Stimulated activated CD4-positive, alpha-beta T cell treated with anti-CD3 and anti-CD28 coated beads, Interleukin-1b, Interleukin-23, amount 100 ng/mL, for 48 hours (primary cell): ENCODE measurements at regions not wholly inside any gene's neighbourhood (a gene's known extent, or its start where the extent isn't known, plus 50 kb on each side); places are given as distances from the start of the nearest gene placed in this dataset.

ENCODE experiments used
- DNase-seq: peaks from one replicate; pipeline ENCODE4 v3.0.0-alpha.2; 2020

- no peak for DNase-seq
Observed at GRCh38 chr12:111171832-111172231, 197.1 kb downstream of the PHETA1 start.

- DNase-seq: no peak
Observed at GRCh38 chr12:111171345-111171744, 197.6 kb downstream of the PHETA1 start.

GRCh38 chr12:111170543-111170942 is 198.4 kb downstream of the PHETA1 start:
- DNase-seq: no peak

GRCh38 chr12:111169456-111169855 is 199.4 kb downstream of the PHETA1 start:
- DNase-seq: no peak

GRCh38 chr12:111169032-111169431 is 199.9 kb downstream of the PHETA1 start:
- DNase-seq: no peak

GRCh38 chr12:111168009-111168900 is 200.6 kb downstream of the PHETA1 start:
- DNase-seq: no peak

- no peak for DNase-seq
Observed at GRCh38 chr12:111166779-111167540, 201.9 kb downstream of the PHETA1 start.

GRCh38 chr12:111164833-111165525 is 203.9 kb downstream of the PHETA1 start:
- DNase-seq: no peak

GRCh38 chr12:111163422-111163821 is 205.5 kb downstream of the PHETA1 start:
- DNase-seq: no peak

GRCh38 chr12:111161898-111162297 is 207.0 kb downstream of the PHETA1 start:
- no peak for DNase-seq

- no peak for DNase-seq
Observed at GRCh38 chr12:111160350-111161241, 208.3 kb downstream of the PHETA1 start.

GRCh38 chr12:111158992-111159391 is 209.9 kb downstream of the PHETA1 start:
- no peak for DNase-seq

- no peak for DNase-seq
Observed at GRCh38 chr12:111157486-111157885, 211.4 kb downstream of the PHETA1 start.

GRCh38 chr12:111156304-111156703 is 212.6 kb downstream of the PHETA1 start:
- DNase-seq: no peak

- DNase-seq: no peak
Observed at GRCh38 chr12:111155521-111155920, 213.4 kb downstream of the PHETA1 start.

GRCh38 chr12:111155020-111155419 is 213.9 kb downstream of the PHETA1 start:
- DNase-seq: no peak

- no peak for DNase-seq
Observed at GRCh38 chr12:111154147-111154834, 214.6 kb downstream of the PHETA1 start.

- DNase-seq: no peak
Observed at GRCh38 chr12:111152561-111152960, 216.3 kb downstream of the PHETA1 start.

- no peak for DNase-seq
Observed at GRCh38 chr12:111150921-111151840, 217.7 kb downstream of the PHETA1 start.

- DNase-seq: no peak
Observed at GRCh38 chr12:111150360-111150759, 218.5 kb downstream of the PHETA1 start.

GRCh38 chr12:111149299-111149698 is 219.6 kb downstream of the PHETA1 start:
- DNase-seq: no peak
